ENCODE measurements at regions not wholly inside any gene's neighbourhood (a gene's known extent, or its start where the extent isn't known, plus 50 kb on each side); places are given as distances from the start of the nearest gene placed in this dataset.
"Not testable (repeated sequence)": the region's sequence is repeated elsewhere in the genome, so short reads cannot be mapped to it uniquely, and the experiment has no call there.

DNA sequence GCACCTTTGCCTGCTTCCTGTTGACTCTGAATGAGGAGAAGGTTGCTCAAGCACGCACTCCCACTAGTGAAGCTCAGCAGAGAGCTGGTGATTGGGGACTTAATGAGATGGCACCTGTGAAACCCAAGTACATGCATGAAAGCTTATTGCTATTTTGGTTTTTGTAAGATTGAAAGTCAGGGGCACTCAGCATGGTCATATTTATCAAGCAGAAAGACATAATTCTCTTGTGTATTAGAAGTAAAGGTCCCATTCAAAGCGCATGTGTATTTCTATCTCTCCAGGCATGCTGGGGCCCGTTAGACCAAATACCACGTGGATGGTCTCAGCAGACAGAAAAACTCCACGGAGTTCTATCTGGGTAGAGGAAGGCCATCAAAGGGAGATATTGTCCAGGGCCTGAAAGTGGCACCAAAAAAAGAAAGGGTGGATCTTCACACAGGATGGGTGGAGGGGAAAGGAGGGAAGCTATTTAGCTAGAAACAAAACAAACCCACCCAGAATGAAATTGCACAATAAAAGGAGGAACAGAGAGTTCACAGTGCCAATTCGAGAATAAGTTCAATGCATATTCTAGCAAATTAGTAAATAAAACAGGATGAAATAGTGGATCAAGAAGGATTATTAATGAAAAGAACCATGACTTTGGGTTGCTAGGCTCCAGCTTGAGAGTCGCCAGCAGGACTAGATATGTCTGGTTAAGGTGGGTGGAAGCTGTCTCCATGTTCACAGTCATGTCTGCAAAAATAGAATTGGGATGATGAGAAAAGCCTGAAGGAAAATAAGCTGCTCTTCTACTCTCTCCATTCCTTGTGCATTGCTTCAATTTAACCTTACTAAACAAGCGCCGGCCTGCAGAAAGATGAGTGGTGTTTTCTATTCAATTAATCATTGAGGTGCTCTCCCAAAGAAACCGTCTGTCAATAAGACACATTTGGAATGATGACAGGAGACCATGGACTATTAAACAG, 224.9 kb upstream of the DTNBP1 start:
- no peaks in the 10 kb centered on the region for H3K9me3 ChIP-seq

DNA sequence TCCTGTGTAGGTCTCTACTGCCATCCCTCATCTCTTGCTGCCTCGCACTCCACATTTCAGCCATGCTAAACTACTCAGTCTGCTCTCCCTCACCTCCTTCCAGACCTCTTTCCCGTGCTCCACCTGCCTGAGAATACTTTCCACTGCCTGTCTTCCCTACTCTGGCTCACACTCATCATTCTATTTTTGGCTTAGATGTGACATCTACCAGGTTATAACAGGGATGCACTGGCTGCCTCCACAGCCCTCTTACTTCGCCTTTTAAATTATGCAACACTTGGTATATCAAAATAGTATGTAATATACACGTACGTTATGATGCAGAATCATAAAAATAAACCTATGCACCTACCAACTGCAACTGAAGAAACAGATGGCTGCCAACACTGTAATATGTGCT, 222.8 kb upstream of the DTNBP1 start:
- 88 to 95% (median 93%) methylated on average over 5 of the region's 5 CpGs for WGBS, 5 donors
- no peak for DNase-seq
- intact Hi-C loops (cut with DNase I; ENCODE audit: low total_unique reads): no loop called here
- Histone ChIP-seq H3K9me3 (no peaks in the 10 kb centered on the region), H3K27me3 (no peaks in the 10 kb centered on the region), H3K27ac (no peak overlapping the region), H3K4me1 (peaks cover 0 to 8% (median 0%) of the 10 kb centered on the region in 4 donors), H3K36me3 (no peaks in the 10 kb centered on the region), H3K4me3 (no peak overlapping the region)
- TF ChIP-seq, protein P1, sequence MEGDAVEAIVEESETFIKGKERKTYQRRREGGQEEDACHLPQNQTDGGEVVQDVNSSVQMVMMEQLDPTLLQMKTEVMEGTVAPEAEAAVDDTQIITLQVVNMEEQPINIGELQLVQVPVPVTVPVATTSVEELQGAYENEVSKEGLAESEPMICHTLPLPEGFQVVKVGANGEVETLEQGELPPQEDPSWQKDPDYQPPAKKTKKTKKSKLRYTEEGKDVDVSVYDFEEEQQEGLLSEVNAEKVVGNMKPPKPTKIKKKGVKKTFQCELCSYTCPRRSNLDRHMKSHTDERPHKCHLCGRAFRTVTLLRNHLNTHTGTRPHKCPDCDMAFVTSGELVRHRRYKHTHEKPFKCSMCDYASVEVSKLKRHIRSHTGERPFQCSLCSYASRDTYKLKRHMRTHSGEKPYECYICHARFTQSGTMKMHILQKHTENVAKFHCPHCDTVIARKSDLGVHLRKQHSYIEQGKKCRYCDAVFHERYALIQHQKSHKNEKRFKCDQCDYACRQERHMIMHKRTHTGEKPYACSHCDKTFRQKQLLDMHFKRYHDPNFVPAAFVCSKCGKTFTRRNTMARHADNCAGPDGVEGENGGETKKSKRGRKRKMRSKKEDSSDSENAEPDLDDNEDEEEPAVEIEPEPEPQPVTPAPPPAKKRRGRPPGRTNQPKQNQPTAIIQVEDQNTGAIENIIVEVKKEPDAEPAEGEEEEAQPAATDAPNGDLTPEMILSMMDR (IDR thresholded peaks at IDR 0.05): no peak
- no peak for TF ChIP-seq POLR2AphosphoS5 (IDR thresholded peaks at IDR 0.05)
- TF ChIP-seq POLR2A (IDR thresholded peaks at IDR 0.05): no peak
- no peak for TF ChIP-seq EP300 (IDR thresholded peaks at IDR 0.05)

More for the DNA sequence above, 224.9 kb upstream of the DTNBP1 start:
- H3K4me3 ChIP-seq: no peak overlapping the region
- intact Hi-C loops (cut with DNase I; ENCODE audit: low total_unique reads): no loop called here
- WGBS, 5 donors: 76 to 89% (median 78%) methylated on average over 10 of the region's 10 CpGs
- no peak for DNase-seq
- no peaks in the 10 kb centered on the region for H3K27me3 ChIP-seq
- TF ChIP-seq POLR2AphosphoS5 (IDR thresholded peaks at IDR 0.05): no peak
- no peak for TF ChIP-seq EP300 (IDR thresholded peaks at IDR 0.05)
- H3K27ac ChIP-seq: no peak overlapping the region
- H3K4me1 ChIP-seq: peaks cover 0 to 8% (median 0%) of the 10 kb centered on the region in 4 donors
- H3K36me3 ChIP-seq: no peaks in the 10 kb centered on the region

DNA sequence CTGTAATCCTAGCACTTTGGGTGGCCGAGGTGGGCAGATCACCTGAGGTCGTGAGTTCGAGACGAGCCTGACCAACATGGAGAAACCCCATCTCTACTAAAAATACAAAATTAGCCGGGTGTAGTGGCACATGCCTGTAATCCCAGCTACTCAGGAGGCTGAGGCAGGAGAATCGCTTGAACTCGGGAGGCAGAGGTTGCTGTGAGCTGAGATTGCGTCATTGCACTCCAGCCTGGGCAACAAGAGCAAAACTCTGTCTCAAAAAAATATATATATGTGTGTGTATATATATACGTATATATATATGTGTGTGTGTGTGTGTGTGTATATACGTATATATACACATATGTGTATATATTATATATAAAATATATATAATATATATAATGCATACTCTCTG, 220.8 kb upstream of the DTNBP1 start:
- peaks cover 0 to 23% (median 6%) of the 10 kb centered on the region in 4 donors for H3K4me1 ChIP-seq
- intact Hi-C loops (cut with DNase I; ENCODE audit: low total_unique reads); H3K27ac ChIP-seq; H3K9me3 ChIP-seq; H3K27me3 ChIP-seq; DNase-seq; H3K36me3 ChIP-seq; H3K4me3 ChIP-seq: not testable (repeated sequence)
- WGBS, 5 donors: 87 to 96% (median 94%) methylated on average over 10 of the region's 10 CpGs

DNA sequence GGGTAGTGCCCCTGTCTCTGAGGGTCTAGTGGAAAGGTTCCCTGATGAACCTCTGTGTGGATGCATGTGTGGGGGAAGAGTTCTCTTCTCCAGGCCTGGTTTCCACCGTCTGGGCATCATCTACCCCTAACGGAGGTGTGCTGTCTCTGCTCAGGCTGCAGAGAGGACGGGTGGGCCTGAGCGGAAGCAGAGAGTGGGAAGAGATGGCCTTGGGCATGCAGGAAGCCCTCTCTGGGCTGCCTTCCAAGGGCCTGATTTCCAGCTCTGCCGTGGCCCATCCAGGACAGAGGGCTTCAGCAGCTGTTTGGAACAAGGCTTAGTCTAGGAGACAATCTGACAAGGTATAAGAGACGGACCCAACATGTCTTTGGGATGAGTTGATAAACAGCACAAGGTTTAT, 220.1 kb upstream of the DTNBP1 start:
- Histone ChIP-seq H3K27me3 (no peaks in the 10 kb centered on the region), H3K36me3 (no peaks in the 10 kb centered on the region), H3K27ac (no peak overlapping the region), H3K4me3 (no peak overlapping the region), H3K4me1 (peaks cover 0 to 20% (median 6%) of the 10 kb centered on the region in 4 donors), H3K9me3 (no peaks in the 10 kb centered on the region)
- no peak for DNase-seq
- intact Hi-C loops (cut with DNase I; ENCODE audit: low total_unique reads): no loop called here
- WGBS, 5 donors: 79 to 86% (median 84%) methylated on average over 6 of the region's 6 CpGs
- TF ChIP-seq, protein P1 (IDR thresholded peaks at IDR 0.05): no peak
- TF ChIP-seq POLR2AphosphoS5 (IDR thresholded peaks at IDR 0.05) (no peak), POLR2A (IDR thresholded peaks at IDR 0.05) (no peak), EP300 (IDR thresholded peaks at IDR 0.05) (no peak)

DNA sequence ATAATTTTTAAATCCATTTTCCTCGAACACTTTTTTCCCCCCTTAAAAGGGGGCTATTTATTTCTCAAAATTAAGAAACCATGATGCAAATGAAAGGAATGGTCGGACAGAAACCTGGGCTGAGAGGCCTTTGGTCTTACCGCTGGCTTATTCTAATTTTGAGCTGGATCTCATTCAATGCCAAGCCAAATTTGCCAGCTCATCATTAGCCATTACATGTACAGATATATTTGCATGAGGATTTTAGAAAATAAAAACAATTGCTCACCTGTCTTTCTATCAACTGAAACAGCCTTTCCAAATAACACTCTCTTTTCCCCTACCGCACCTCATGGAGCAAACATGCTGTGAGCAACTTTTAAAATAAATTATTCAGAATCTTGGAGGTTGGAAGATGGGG, 219.5 kb upstream of the DTNBP1 start:
- 69 to 79% (median 71%) methylated on average over 4 of the region's 4 CpGs for WGBS, 5 donors
- intact Hi-C loops (cut with DNase I; ENCODE audit: low total_unique reads): no loop called here
- no peak for DNase-seq
- no peak for TF ChIP-seq POLR2AphosphoS5 (IDR thresholded peaks at IDR 0.05)
- TF ChIP-seq, protein P1 (IDR thresholded peaks at IDR 0.05): no peak
- TF ChIP-seq POLR2A (IDR thresholded peaks at IDR 0.05): no peak
- TF ChIP-seq EP300 (IDR thresholded peaks at IDR 0.05): no peak
- no peaks in the 10 kb centered on the region for H3K27me3 ChIP-seq
- peaks cover 0 to 15% (median 6%) of the 10 kb centered on the region in 4 donors for H3K4me1 ChIP-seq
- no peak overlapping the region for H3K27ac ChIP-seq
- H3K9me3 ChIP-seq: no peaks in the 10 kb centered on the region
- H3K4me3 ChIP-seq: no peak overlapping the region
- H3K36me3 ChIP-seq: no peaks in the 10 kb centered on the region

All from stomach (tissue), 8 donors.